Panc1 (cell line): ENCODE measurements at regions not wholly inside any gene's neighbourhood (a gene's known extent, or its start where the extent isn't known, plus 50 kb on each side); places are given as distances from the start of the nearest gene placed in this dataset.

ENCODE experiments used
- ATAC-seq: fragments of 200-7000 bp; cut with Tn5 transposase; 2 replicates; pipeline ENCODE4 v1.9.1; 2020; ENCODE audit warnings: mild to moderate bottlenecking, moderate library complexity
- BruUV-seq: library from RNA; stranded (reverse); fragments of 400-500 nt; replicated peaks from 2 replicates; lab custom pipeline; 2021; lab: Mats Ljungman, UMichigan
- CTCF ChIA-PET: fragments of 300-600 bp; sonication (Branson Sonifier 250); formaldehyde crosslinking; loops from one replicate; lab custom pipeline; 2022; ENCODE audit warnings: antibody characterized with exemption; lab: Charles Lee
- POLR2A ChIA-PET: fragments of 300-600 bp; sonication (Branson Sonifier 250); formaldehyde crosslinking; loops from one replicate; lab custom pipeline; 2022; ENCODE audit warnings: antibody characterized with exemption; lab: Charles Lee
- DNase-seq: peaks from one replicate; pipeline ENCODE4 v3.0.0-alpha.2; 2010; ENCODE audit warnings: low read depth, low spot score
- H3K27ac ChIP-seq: 2 replicates; pipeline ENCODE4 v1.5.1; 2011; ENCODE audit warnings: mild to moderate bottlenecking, low read length, inconsistent platforms
- H3K27me3 ChIP-seq: fragments of 200-500 bp; sonication (Bioruptor generic); 2 replicates; pipeline ENCODE4 v1.6.0; 2014; ENCODE audit warnings: low read length, inconsistent platforms; ENCODE audit not compliant: control insufficient read depth, insufficient read depth
- H3K36me3 ChIP-seq: fragments of 200-500 bp; sonication (Bioruptor generic); 2 replicates; pipeline ENCODE4 v1.5.1; 2014; ENCODE audit warnings: inconsistent platforms, mild to moderate bottlenecking, low read length, moderate library complexity; ENCODE audit not compliant: control insufficient read depth, insufficient read depth
- H3K4me1 ChIP-seq: 2 replicates; pipeline ENCODE4 v1.5.1; 2011; ENCODE audit warnings: inconsistent platforms, mild to moderate bottlenecking, low read length, moderate library complexity; ENCODE audit not compliant: control insufficient read depth, insufficient read depth
- H3K4me3 ChIP-seq, 2 experiments: 2 replicates each; pipeline ENCODE4 v1.5.1; 2011 to 2012; ENCODE audit warnings: low read depth in 2 of 2, low read length in 2 of 2, mild to moderate bottlenecking in 2 of 2, inconsistent platforms in 1 of 2, moderate library complexity in 1 of 2
- H3K9me3 ChIP-seq: fragments of 200-500 bp; sonication (Bioruptor generic); 2 replicates; pipeline ENCODE4 v1.5.1; 2014; ENCODE audit warnings: low read depth, mild to moderate bottlenecking, inconsistent platforms, low read length, moderate library complexity; ENCODE audit not compliant: control insufficient read depth, insufficient read depth
- CTCF ChIP-seq: fragments of 450-650 bp; IDR thresholded peaks from 2 replicates; pipeline ENCODE4 v1.5.1; 2017; ENCODE audit warnings: mild to moderate bottlenecking
- POLR2AphosphoS5 ChIP-seq: IDR thresholded peaks from 2 replicates; pipeline ENCODE4 v1.6.1; 2012; ENCODE audit warnings: mild to moderate bottlenecking, low read depth, low read length, moderate library complexity
- REST ChIP-seq, 2 experiments: IDR thresholded peaks; 2 replicates each; pipeline ENCODE4 v1.6.1; 2011 to 2012; ENCODE audit warnings: low read depth in 2 of 2, control low read depth in 1 of 2, low read length in 1 of 2, mild to moderate bottlenecking in 1 of 2, moderate library complexity in 1 of 2; ENCODE audit not compliant: insufficient read depth in 1 of 2
- SIN3A ChIP-seq: IDR thresholded peaks from 2 replicates; pipeline ENCODE4 v1.6.1; 2012; ENCODE audit warnings: low read depth, mild to moderate bottlenecking, low read length, moderate library complexity, borderline replicate concordance; ENCODE audit not compliant: insufficient read depth
- TCF7L2 ChIP-seq: IDR thresholded peaks from 2 replicates; pipeline ENCODE4 v1.6.1; 2011; ENCODE audit warnings: mild to moderate bottlenecking, low read depth, low read length, inconsistent platforms
- in situ Hi-C: cut with HindIII; loops from 2 replicates; pipeline ENCODE4 v1.10.0; 2016; ENCODE audit warnings: low sequenced_read_pairs, low pct_unique_long_range_greater_than_20kb
- intact Hi-C: fragments of 100-400 bp; cut with micrococcal nuclease; formaldehyde crosslinking; loops from one replicate; pipeline ENCODE4 v1.10.0; 2022; ENCODE audit not compliant: unreplicated experiment

GRCh38 chr6:74971633-74972032 is 234.2 kb downstream of the COL12A1 start:
- intact Hi-C loops: no loop called here
- BruUV-seq: no TSS peak
- Histone ChIP-seq H3K4me3 (no peak overlapping the region), H3K27me3 (no peaks in the 10 kb centered on the region), H3K4me1 (no peaks in the 10 kb centered on the region), H3K9me3 (no peaks in the 10 kb centered on the region), H3K36me3 (no peaks in the 10 kb centered on the region), H3K27ac (no peak overlapping the region)
- ChIA-PET CTCF (no interaction called here), POLR2A (no interaction called here)
- in situ Hi-C loops: no loop called here
- DNase-seq (no peak), ATAC-seq (no peak)
- TF ChIP-seq SIN3A (no peak), TCF7L2 (no peak), REST (IDR thresholded peaks at IDR 0.05; ENCODE audit: insufficient read depth in 1 of 2, low read depth in 2 of 2, low read length in 1 of 2) (no peak), POLR2AphosphoS5 (no peak), CTCF (no peak)

- BruUV-seq: no TSS peak
- ChIA-PET CTCF (no interaction called here), POLR2A (no interaction called here)
- no peak overlapping the region for H3K4me3 ChIP-seq
- no peak for DNase-seq
- H3K27me3 ChIP-seq: no peaks in the 10 kb centered on the region
- H3K27ac ChIP-seq: no peak overlapping the region
- TF ChIP-seq REST (IDR thresholded peaks at IDR 0.05; ENCODE audit: insufficient read depth in 1 of 2, low read depth in 2 of 2, low read length in 1 of 2): no peak
- no peak for TF ChIP-seq CTCF
- TF ChIP-seq SIN3A: no peak
- TF ChIP-seq TCF7L2: no peak
- no peak for TF ChIP-seq POLR2AphosphoS5
- intact Hi-C loops: no loop called here
- ATAC-seq: no peak
- in situ Hi-C loops: no loop called here
- no peaks in the 10 kb centered on the region for H3K36me3 ChIP-seq
- no peaks in the 10 kb centered on the region for H3K4me1 ChIP-seq
- no peaks in the 10 kb centered on the region for H3K9me3 ChIP-seq
Observed at GRCh38 chr6:74969591-74970267, 236.1 kb downstream of the COL12A1 start.
